ENCODE measurements at regions not wholly inside any gene's neighbourhood (a gene's known extent, or its start where the extent isn't known, plus 50 kb on each side); places are given as distances from the start of the nearest gene placed in this dataset.
"Not testable (repeated sequence)": the region's sequence is repeated elsewhere in the genome, so short reads cannot be mapped to it uniquely, and the experiment has no call there.

DNA sequence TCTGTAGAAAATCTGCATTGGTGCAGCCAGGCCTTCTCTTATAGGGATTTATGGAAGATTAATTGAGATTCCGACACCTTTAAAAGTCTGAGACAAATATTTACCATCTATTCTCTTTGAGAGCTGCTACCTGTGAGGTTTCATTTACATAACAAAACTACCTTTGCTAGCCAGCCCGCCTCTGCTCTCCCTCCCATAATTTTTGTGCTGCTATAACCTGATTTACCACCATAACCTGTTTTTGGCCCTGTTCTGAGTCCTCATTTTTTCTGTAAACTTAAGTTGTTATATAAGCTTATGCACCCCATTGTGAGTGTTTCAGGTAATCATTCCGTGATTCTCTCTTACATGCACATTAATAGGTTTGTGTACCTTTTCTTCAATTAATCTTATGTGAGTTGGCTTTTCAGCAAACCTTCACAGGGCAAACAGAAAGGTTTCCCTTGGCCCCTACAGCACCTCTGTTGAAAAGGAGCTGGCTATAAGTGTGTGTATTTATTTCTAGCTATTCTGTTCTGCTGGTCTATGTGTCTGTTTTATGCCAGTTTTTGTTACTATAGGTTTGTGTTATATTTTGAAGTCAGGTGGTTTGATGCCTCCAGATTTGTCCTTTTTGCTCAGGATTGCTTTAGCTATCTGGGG lies 114.9 kb upstream of the XIRP2 start:
- no peak overlapping the region for H2AFZ ChIP-seq (ENCODE audit: low read length, unreplicated experiment)
- no peaks in the 10 kb centered on the region for H3K27me3 ChIP-seq (ENCODE audit: insufficient read depth, low read length)
- H3K27ac ChIP-seq (ENCODE audit: low read depth, low read length), result no peak overlapping the region
- H3K79me2 ChIP-seq (ENCODE audit: control insufficient read depth, insufficient read depth, low read length, unreplicated experiment), result no peaks in the 10 kb centered on the region
- H3K4me3 ChIP-seq (ENCODE audit: low read depth, low read length), result no peak overlapping the region
- no peaks in the 10 kb centered on the region for H3K4me1 ChIP-seq (ENCODE audit: control insufficient read depth, insufficient read depth, low read length, unreplicated experiment)
- H3K36me3 ChIP-seq (ENCODE audit: insufficient read depth, low read length), result no peaks in the 10 kb centered on the region

DNA sequence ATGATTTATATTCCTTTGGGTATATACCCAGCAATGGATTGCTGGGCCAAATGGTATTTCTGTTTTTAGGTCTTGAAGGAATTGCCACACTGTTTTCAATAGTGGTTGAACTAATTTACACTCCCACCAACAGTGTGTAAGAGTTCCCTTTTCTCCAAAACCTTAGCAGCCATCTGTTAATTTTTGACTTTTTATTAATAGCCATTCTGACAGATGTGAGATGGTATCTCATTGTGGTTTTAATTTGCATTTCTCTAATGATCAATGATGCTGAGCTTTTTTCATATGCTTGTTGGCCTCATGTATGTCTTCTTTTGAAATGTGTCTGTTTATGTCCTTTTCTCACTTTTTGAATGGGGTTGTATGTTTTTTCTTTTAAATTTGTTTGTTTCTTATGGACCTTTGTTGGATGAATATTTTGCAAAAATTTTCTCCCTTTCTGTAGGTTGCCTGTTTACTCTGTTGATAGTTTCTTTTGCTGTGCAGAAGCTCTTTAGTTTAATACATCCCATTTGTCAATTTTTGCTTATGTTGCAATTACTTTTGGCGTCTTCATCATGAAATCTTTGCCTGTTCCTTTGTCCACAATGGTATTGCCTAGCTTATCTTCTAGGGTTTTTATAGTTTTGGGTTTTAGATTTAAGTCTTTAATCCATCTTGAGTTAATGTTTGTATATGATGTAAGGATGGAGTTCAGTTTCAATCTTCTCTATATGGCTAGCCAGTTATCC lies 119.7 kb upstream of the XIRP2 start:
- Histone ChIP-seq H3K79me2 (ENCODE audit: control insufficient read depth, insufficient read depth, low read length, unreplicated experiment) (no peaks in the 10 kb centered on the region), H3K27me3 (ENCODE audit: insufficient read depth, low read length) (no peaks in the 10 kb centered on the region), H3K36me3 (ENCODE audit: insufficient read depth, low read length) (no peaks in the 10 kb centered on the region), H3K4me3 (ENCODE audit: low read depth, low read length) (no peak overlapping the region), H3K4me1 (ENCODE audit: control insufficient read depth, insufficient read depth, low read length, unreplicated experiment) (no peaks in the 10 kb centered on the region), H2AFZ (ENCODE audit: low read length, unreplicated experiment) (no peak overlapping the region), H3K27ac (ENCODE audit: low read depth, low read length) (no peak overlapping the region)

DNA sequence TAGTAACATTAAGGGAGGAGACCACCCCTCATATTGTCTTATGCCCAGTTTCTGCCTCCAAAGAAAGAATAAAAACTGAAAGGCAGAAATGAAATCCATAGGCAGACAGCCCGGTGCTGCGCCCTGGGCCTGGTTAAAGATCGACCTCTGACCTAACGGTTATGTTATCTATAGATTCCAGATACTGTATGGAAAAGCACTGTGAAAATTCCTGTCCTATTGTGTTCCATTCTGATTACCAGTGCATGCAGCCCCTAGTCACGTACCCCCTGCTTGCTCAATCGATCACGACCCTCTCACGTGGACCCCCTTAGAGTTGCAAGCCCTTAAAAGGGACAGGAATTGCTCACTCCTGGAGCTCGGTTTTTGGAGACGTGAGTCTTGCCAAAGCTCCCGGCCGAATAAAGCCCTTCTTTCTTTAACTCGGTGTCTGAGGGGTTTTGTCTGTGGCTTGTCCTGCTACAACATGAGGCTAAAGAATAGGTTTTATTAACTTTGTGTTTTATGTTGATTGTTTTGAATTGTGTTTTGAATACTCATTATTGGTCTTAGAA lies 121.4 kb upstream of the XIRP2 start:
- not testable (repeated sequence) for H3K79me2 ChIP-seq (ENCODE audit: control insufficient read depth, insufficient read depth, low read length, unreplicated experiment); H3K27ac ChIP-seq (ENCODE audit: low read depth, low read length); H3K27me3 ChIP-seq (ENCODE audit: insufficient read depth, low read length); H3K4me1 ChIP-seq (ENCODE audit: control insufficient read depth, insufficient read depth, low read length, unreplicated experiment); H2AFZ ChIP-seq (ENCODE audit: low read length, unreplicated experiment); H3K4me3 ChIP-seq (ENCODE audit: low read depth, low read length); H3K36me3 ChIP-seq (ENCODE audit: insufficient read depth, low read length)

DNA sequence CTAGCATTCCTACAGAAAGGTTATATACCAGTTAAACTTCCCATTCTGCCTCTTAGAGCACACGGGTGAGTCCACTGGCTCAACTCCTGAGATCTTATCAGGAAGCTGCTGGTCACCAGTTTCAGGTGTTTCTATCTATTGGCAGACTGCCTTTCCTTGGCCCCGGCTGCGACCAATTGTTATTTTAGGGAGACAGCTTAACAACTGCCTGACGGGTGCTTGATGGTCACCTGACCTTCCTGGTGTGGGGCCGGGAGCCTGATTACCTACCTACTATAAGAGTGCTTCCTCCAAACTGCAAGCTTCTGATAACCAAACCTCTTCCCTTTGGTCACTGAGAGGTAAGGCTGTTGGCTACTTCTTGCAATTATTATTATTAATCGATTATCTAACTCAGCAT lies 122.1 kb upstream of the XIRP2 start:
- Histone ChIP-seq H3K36me3 (ENCODE audit: insufficient read depth, low read length) (no peaks in the 10 kb centered on the region), H3K79me2 (ENCODE audit: control insufficient read depth, insufficient read depth, low read length, unreplicated experiment) (no peaks in the 10 kb centered on the region), H3K27me3 (ENCODE audit: insufficient read depth, low read length) (no peaks in the 10 kb centered on the region)

DNA sequence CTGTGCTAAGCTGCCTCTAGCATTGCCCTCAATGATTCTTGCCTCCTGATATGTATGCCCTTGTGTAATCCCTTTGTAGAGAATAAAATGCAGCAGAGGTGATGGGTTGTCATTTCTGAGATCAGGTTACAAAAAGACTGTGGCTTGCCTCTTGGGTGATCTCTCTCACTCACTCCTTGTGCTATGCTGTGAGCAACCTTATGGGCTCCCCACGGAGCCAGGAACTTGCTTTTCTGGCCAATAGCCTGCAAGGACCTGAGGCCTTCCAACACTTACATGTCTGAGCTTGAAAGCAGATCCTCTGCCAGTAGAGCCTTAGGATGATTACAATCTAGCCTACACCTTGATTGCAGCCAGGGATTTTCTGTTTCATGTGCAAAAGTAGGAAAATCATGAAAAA lies 123.1 kb upstream of the XIRP2 start:
- H3K79me2 ChIP-seq (ENCODE audit: control insufficient read depth, insufficient read depth, low read length, unreplicated experiment), result no peaks in the 10 kb centered on the region
- H3K4me1 ChIP-seq (ENCODE audit: control insufficient read depth, insufficient read depth, low read length, unreplicated experiment), result no peaks in the 10 kb centered on the region
- H3K4me3 ChIP-seq (ENCODE audit: low read depth, low read length), result no peak overlapping the region
- H2AFZ ChIP-seq (ENCODE audit: low read length, unreplicated experiment), result no peak overlapping the region
- H3K27ac ChIP-seq (ENCODE audit: low read depth, low read length), result no peak overlapping the region
- H3K27me3 ChIP-seq (ENCODE audit: insufficient read depth, low read length), result no peaks in the 10 kb centered on the region
- H3K36me3 ChIP-seq (ENCODE audit: insufficient read depth, low read length), result no peaks in the 10 kb centered on the region

More for the DNA sequence above, 122.1 kb upstream of the XIRP2 start:
- Histone ChIP-seq H2AFZ (ENCODE audit: low read length, unreplicated experiment) (no peak overlapping the region), H3K4me1 (ENCODE audit: control insufficient read depth, insufficient read depth, low read length, unreplicated experiment) (no peaks in the 10 kb centered on the region), H3K27ac (ENCODE audit: low read depth, low read length) (no peak overlapping the region), H3K4me3 (ENCODE audit: low read depth, low read length) (no peak overlapping the region)

DNA sequence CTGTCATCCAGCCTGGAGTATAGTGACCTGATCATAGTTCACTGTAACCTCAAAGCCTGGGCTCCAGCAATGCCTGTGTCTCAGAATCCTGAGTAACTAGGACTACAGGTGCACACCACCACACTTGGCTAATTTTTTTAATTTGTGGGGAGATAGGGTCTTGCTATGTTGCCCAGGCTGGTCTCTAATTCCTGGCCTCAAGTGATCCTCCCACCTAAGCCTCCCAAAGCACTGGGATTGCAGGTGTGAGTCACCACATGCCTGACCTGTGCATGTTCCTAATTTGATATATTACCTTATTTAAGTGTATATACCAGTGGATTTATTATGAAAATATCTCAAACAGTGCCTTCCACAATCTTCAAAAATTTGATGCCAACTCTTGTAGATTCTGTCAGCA lies 123.6 kb upstream of the XIRP2 start:
- Histone ChIP-seq H3K4me1 (ENCODE audit: control insufficient read depth, insufficient read depth, low read length, unreplicated experiment) (no peaks in the 10 kb centered on the region), H2AFZ (ENCODE audit: low read length, unreplicated experiment) (no peak overlapping the region), H3K36me3 (ENCODE audit: insufficient read depth, low read length) (no peaks in the 10 kb centered on the region), H3K4me3 (ENCODE audit: low read depth, low read length) (no peak overlapping the region), H3K79me2 (ENCODE audit: control insufficient read depth, insufficient read depth, low read length, unreplicated experiment) (no peaks in the 10 kb centered on the region), H3K27ac (ENCODE audit: low read depth, low read length) (no peak overlapping the region), H3K27me3 (ENCODE audit: insufficient read depth, low read length) (no peaks in the 10 kb centered on the region)

DNA sequence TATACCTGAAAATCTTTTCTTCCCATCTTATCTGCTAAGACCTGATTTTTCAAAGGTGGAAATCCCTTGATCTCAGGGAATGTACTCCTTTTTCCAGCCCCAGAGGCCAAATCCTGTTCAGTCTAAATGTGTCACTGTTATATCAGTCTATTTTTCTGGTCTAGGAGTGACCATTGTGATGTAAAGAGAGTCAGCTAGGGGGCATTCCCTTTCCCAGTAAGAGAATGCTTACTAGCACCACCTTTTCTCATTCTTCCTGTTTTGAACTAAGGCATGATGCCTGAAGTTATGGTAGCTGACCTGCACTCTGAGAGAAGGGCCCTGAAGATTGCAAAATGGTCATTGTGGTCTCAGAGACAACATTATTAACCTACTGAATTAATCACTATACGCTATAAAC lies 124.1 kb upstream of the XIRP2 start:
- no peaks in the 10 kb centered on the region for H3K36me3 ChIP-seq (ENCODE audit: insufficient read depth, low read length)
- H3K4me1 ChIP-seq (ENCODE audit: control insufficient read depth, insufficient read depth, low read length, unreplicated experiment), result no peaks in the 10 kb centered on the region
- H3K27ac ChIP-seq (ENCODE audit: low read depth, low read length), result no peak overlapping the region
- no peak overlapping the region for H2AFZ ChIP-seq (ENCODE audit: low read length, unreplicated experiment)
- H3K27me3 ChIP-seq (ENCODE audit: insufficient read depth, low read length), result no peaks in the 10 kb centered on the region
- no peaks in the 10 kb centered on the region for H3K79me2 ChIP-seq (ENCODE audit: control insufficient read depth, insufficient read depth, low read length, unreplicated experiment)
- H3K4me3 ChIP-seq (ENCODE audit: low read depth, low read length), result no peak overlapping the region

DNA sequence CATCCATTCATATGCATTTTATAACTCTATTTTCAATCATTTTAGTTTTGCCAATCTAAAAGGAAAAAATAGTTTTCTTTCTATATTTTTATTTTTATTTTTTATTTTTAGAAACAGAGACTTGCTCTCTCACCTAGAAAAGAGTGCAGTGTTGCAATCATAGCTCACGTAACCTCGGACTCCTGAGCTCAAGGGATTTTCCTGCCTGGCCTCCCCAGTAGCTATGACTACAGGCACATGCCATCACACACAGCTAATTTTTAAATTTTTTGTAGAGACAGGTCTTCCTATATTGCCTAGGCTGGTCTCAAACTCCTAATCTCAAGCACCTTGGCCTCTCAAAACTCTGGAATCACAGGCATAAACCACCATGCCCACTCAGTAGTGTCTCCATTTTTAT lies 125.5 kb upstream of the XIRP2 start:
- Histone ChIP-seq H3K27me3 (ENCODE audit: insufficient read depth, low read length) (no peaks in the 10 kb centered on the region), H3K4me1 (ENCODE audit: control insufficient read depth, insufficient read depth, low read length, unreplicated experiment) (no peaks in the 10 kb centered on the region), H3K79me2 (ENCODE audit: control insufficient read depth, insufficient read depth, low read length, unreplicated experiment) (no peaks in the 10 kb centered on the region), H3K36me3 (ENCODE audit: insufficient read depth, low read length) (no peaks in the 10 kb centered on the region), H2AFZ (ENCODE audit: low read length, unreplicated experiment) (no peak overlapping the region), H3K4me3 (ENCODE audit: low read depth, low read length) (no peak overlapping the region), H3K27ac (ENCODE audit: low read depth, low read length) (no peak overlapping the region)

DNA sequence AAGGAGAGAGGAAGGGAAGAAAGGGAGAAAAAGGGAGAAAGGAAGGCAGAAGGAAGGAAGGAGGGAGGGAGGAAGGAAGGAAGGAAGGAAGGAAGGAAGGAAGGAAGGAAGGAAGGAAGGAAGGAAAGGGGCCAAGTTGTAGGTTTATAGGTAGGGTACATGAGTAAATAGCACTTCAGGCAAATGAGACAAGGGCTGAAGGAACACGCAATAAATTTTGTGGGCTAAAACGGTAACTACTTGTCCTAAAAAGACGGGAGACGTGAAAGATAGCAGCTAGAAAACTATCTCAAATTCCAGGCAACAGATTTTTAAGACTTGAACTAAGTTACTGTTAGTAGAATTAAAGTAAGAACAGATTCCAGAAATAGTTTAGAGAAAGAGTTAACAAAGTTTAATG lies 129.3 kb upstream of the XIRP2 start:
- Histone ChIP-seq H3K4me3 (ENCODE audit: low read depth, low read length) (no peak overlapping the region), H3K4me1 (ENCODE audit: control insufficient read depth, insufficient read depth, low read length, unreplicated experiment) (no peaks in the 10 kb centered on the region), H3K79me2 (ENCODE audit: control insufficient read depth, insufficient read depth, low read length, unreplicated experiment) (no peaks in the 10 kb centered on the region), H3K27me3 (ENCODE audit: insufficient read depth, low read length) (no peaks in the 10 kb centered on the region; the same call in 1 of the 2 replicates), H3K36me3 (ENCODE audit: insufficient read depth, low read length) (no peaks in the 10 kb centered on the region), H2AFZ (ENCODE audit: low read length, unreplicated experiment) (no peak overlapping the region), H3K27ac (ENCODE audit: low read depth, low read length) (no peak overlapping the region)

DNA sequence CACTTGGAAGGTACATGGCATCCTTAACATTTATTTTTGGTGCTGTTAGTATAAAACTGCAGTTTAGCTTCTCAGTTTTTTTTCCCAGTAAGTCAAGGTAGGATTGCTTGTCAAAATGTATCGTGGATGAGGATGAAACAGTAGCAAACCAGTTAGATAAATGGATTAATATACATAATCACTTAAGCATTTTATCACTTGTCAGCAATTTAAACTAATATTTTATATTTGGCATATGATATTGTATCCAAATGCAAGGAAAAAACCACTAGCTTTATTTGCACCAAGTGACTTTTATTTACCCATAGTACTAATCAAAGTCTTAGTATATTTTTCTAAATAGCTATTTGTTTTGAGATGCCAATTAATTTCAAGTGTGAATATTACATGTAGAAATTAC lies 137.7 kb upstream of the XIRP2 start:
- H3K4me3 ChIP-seq (ENCODE audit: low read depth, low read length), result no peak overlapping the region
- no peak overlapping the region for H3K27ac ChIP-seq (ENCODE audit: low read depth, low read length)
- no peak overlapping the region for H2AFZ ChIP-seq (ENCODE audit: low read length, unreplicated experiment)
- no peaks in the 10 kb centered on the region for H3K79me2 ChIP-seq (ENCODE audit: control insufficient read depth, insufficient read depth, low read length, unreplicated experiment)
- no peaks in the 10 kb centered on the region for H3K27me3 ChIP-seq (ENCODE audit: insufficient read depth, low read length)
- no peaks in the 10 kb centered on the region for H3K4me1 ChIP-seq (ENCODE audit: control insufficient read depth, insufficient read depth, low read length, unreplicated experiment)
- H3K36me3 ChIP-seq (ENCODE audit: insufficient read depth, low read length), result no peaks in the 10 kb centered on the region

DNA sequence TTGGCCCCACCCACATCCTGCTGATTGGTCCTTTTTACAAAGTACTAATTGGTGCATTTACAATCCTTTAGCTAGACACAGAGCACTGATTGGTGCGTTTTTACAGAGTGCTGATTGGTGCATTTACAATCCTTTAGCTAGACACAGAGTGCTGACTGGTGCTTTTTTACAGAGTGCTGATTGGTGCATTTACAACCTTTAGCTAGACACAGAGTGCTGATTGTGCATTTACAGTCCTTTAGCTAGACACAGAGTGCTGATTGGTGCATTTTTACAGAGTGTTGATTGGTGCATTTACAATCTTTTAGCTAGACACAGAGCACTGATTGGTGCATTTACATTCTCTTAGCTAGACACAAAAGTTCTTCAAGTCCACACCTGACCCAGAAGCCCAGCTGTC lies 144.2 kb upstream of the XIRP2 start:
- H2AFZ ChIP-seq (ENCODE audit: low read length, unreplicated experiment); H3K27ac ChIP-seq (ENCODE audit: low read depth, low read length); H3K36me3 ChIP-seq (ENCODE audit: insufficient read depth, low read length); H3K79me2 ChIP-seq (ENCODE audit: control insufficient read depth, insufficient read depth, low read length, unreplicated experiment); H3K4me1 ChIP-seq (ENCODE audit: control insufficient read depth, insufficient read depth, low read length, unreplicated experiment); H3K4me3 ChIP-seq (ENCODE audit: low read depth, low read length); H3K27me3 ChIP-seq (ENCODE audit: insufficient read depth, low read length): not testable (repeated sequence)
